ENCODE measurements at regions not wholly inside any gene's neighbourhood (a gene's known extent, or its start where the extent isn't known, plus 50 kb on each side); places are given as distances from the start of the nearest gene placed in this dataset.

DNA sequence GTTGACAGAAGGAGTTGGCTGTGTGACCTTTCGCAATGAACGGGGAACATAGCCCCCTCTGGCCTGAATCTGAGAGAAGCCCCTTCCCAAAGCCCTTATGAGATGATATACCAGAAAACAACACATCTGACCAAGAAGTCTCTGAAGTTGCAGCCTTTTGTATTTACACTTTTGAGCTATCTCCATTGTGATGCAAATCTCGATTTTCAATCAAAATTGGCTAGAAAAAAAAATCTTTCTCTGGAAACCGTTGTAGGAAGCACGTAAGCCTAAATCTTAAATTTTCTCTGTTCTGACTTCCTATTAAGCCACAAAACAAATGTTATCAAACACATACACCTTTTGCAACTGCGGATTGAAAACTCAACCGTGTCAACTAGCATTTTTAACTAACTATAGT lies 71.4 kb upstream of the OLIG2 start:
- no peaks in the 10 kb centered on the region for H3K4me1 ChIP-seq (ENCODE audit: insufficient read depth, low read length, severe bottlenecking)
- H3K27me3 ChIP-seq (ENCODE audit: insufficient read depth, low read length): no peaks in the 10 kb centered on the region; the same call in 1 of the 2 replicates
- H3K27ac ChIP-seq (ENCODE audit: low read depth, low read length, poor library complexity, severe bottlenecking): no peak overlapping the region
- H3K9ac ChIP-seq (ENCODE audit: low read length): no peak overlapping the region
- H2AFZ ChIP-seq (ENCODE audit: low read length): no peak overlapping the region
- no peaks in the 10 kb centered on the region for H4K20me1 ChIP-seq (ENCODE audit: insufficient read depth, low read length)
- no peaks in the 10 kb centered on the region for H3K79me2 ChIP-seq (ENCODE audit: insufficient read depth, low read length)
- H3K4me3 ChIP-seq (ENCODE audit: low read depth, low read length, poor library complexity, severe bottlenecking): no peak overlapping the region
- H3F3A ChIP-seq (ENCODE audit: insufficient read depth, low read length): no peaks in the 10 kb centered on the region
- no peaks in the 10 kb centered on the region for H3K36me3 ChIP-seq (ENCODE audit: insufficient read depth, low read length)
- TF ChIP-seq, protein P1, sequence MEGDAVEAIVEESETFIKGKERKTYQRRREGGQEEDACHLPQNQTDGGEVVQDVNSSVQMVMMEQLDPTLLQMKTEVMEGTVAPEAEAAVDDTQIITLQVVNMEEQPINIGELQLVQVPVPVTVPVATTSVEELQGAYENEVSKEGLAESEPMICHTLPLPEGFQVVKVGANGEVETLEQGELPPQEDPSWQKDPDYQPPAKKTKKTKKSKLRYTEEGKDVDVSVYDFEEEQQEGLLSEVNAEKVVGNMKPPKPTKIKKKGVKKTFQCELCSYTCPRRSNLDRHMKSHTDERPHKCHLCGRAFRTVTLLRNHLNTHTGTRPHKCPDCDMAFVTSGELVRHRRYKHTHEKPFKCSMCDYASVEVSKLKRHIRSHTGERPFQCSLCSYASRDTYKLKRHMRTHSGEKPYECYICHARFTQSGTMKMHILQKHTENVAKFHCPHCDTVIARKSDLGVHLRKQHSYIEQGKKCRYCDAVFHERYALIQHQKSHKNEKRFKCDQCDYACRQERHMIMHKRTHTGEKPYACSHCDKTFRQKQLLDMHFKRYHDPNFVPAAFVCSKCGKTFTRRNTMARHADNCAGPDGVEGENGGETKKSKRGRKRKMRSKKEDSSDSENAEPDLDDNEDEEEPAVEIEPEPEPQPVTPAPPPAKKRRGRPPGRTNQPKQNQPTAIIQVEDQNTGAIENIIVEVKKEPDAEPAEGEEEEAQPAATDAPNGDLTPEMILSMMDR (IDR thresholded peaks at IDR 0.05; ENCODE audit: low read length): no peak
- TF ChIP-seq EZH2 (IDR thresholded peaks at IDR 0.05; ENCODE audit: borderline replicate concordance, low read length): no peak
- no peaks in the 10 kb centered on the region for H3K9me3 ChIP-seq (ENCODE audit: low read length)
- H3K9me2 ChIP-seq (ENCODE audit: low read depth, low read length): no peaks in the 10 kb centered on the region
- no peak overlapping the region for H3K4me2 ChIP-seq (ENCODE audit: low read length)

DNA sequence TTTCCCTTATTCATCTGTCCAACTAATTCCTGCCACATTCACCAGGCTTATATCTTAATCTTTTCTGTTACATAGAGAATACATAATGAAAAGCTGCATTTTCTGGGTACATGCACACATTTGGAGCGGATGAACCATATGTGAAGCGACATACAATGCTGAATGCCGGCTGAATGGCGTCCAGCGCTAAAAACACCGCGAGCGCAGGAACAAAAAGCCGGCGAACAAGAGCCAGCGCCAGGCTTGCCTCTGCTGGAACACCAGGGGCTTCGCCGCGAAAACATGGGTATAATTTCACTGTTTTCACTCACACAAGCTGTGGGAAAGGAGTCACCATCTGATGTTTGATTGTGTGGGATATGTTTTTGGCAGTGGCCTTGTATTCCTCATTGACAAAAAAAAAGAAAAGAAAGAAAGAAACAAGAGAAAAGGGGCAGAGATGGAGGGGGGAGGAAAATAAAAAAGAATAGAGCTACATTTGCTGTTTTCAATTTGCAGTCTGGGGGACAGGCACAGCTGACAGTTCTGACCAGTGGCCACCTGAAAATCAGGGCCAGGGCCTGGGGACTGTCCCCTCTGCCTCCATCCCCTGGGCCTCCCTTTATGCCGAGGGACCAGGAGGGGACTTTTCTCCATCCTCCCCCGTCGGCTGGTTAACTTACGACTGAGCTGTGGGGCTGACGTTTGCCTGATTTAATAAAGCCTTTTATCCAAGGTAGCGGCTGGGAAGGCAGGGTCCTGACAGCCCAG lies 70.2 kb upstream of the OLIG2 start:
- no peaks in the 10 kb centered on the region for H3K79me2 ChIP-seq (ENCODE audit: insufficient read depth, low read length)
- no peak overlapping the region for H3K9ac ChIP-seq (ENCODE audit: low read length)
- no peaks in the 10 kb centered on the region for H3K36me3 ChIP-seq (ENCODE audit: insufficient read depth, low read length)
- H2AFZ ChIP-seq (ENCODE audit: low read length): no peak overlapping the region
- no peak overlapping the region for H3K27ac ChIP-seq (ENCODE audit: low read depth, low read length, poor library complexity, severe bottlenecking)
- no peaks in the 10 kb centered on the region for H4K20me1 ChIP-seq (ENCODE audit: insufficient read depth, low read length)
- H3K9me2 ChIP-seq (ENCODE audit: low read depth, low read length): no peaks in the 10 kb centered on the region
- no peak overlapping the region for H3K4me2 ChIP-seq (ENCODE audit: low read length)
- no peak overlapping the region for H3K4me3 ChIP-seq (ENCODE audit: low read depth, low read length, poor library complexity, severe bottlenecking)
- TF ChIP-seq EZH2 (IDR thresholded peaks at IDR 0.05; ENCODE audit: borderline replicate concordance, low read length): no peak
- TF ChIP-seq, protein P1 (IDR thresholded peaks at IDR 0.05; ENCODE audit: low read length): no peak
- H3K9me3 ChIP-seq (ENCODE audit: low read length): no peaks in the 10 kb centered on the region
- H3K27me3 ChIP-seq (ENCODE audit: insufficient read depth, low read length): no peaks in the 10 kb centered on the region; the same call in 1 of the 2 replicates
- H3K4me1 ChIP-seq (ENCODE audit: insufficient read depth, low read length, severe bottlenecking): no peaks in the 10 kb centered on the region
- no peaks in the 10 kb centered on the region for H3F3A ChIP-seq (ENCODE audit: insufficient read depth, low read length)

DNA sequence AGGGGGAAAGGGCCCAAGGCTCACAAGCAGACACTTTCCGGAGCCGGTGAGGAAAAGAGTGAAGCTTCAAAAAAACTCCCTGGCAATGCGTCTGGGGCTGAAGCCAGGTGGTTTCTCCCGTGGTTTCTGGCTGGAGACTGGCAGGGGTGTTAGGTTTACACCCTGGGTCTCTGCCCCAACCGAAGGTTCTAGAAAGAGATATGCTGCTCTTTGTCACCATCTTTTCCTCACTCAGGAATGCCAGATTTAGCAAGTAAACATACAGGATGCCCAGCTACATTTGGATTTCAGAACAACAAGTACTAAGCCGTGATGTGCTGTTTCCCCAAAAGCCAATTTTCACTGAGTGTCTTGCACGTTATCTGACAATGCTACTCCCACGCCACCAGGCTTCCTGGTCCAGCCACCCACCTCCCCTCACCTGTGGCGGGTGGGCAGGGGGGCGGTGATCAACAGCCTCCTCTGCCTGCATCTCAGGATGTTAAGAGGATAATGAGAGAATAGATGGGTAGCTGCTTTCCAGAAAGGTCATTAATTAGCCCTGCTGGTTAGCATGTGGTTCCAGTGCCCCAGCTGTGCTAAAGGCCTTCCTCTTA lies 69.6 kb upstream of the OLIG2 start:
- Histone ChIP-seq H3F3A (ENCODE audit: insufficient read depth, low read length) (no peaks in the 10 kb centered on the region), H3K4me3 (ENCODE audit: low read depth, low read length, poor library complexity, severe bottlenecking) (no peak overlapping the region), H3K79me2 (ENCODE audit: insufficient read depth, low read length) (no peaks in the 10 kb centered on the region), H3K4me1 (ENCODE audit: insufficient read depth, low read length, severe bottlenecking) (no peaks in the 10 kb centered on the region), H3K9ac (ENCODE audit: low read length) (no peak overlapping the region), H3K36me3 (ENCODE audit: insufficient read depth, low read length) (no peaks in the 10 kb centered on the region), H3K4me2 (ENCODE audit: low read length) (no peak overlapping the region), H4K20me1 (ENCODE audit: insufficient read depth, low read length) (no peaks in the 10 kb centered on the region), H3K9me2 (ENCODE audit: low read depth, low read length) (no peaks in the 10 kb centered on the region), H2AFZ (ENCODE audit: low read length) (no peak overlapping the region), H3K27ac (ENCODE audit: low read depth, low read length, poor library complexity, severe bottlenecking) (no peak overlapping the region), H3K9me3 (ENCODE audit: low read length) (no peaks in the 10 kb centered on the region), H3K27me3 (ENCODE audit: insufficient read depth, low read length) (no peaks in the 10 kb centered on the region; the same call in 1 of the 2 replicates)
- TF ChIP-seq, protein P1 (IDR thresholded peaks at IDR 0.05; ENCODE audit: low read length): no peak
- TF ChIP-seq EZH2 (IDR thresholded peaks at IDR 0.05; ENCODE audit: borderline replicate concordance, low read length): no peak

Measured in OCI-LY1 (cell line).